CD4-positive, alpha-beta T cell treated with Interleukin-10 for 1 hour (primary cell): ENCODE measurements at regions not wholly inside any gene's neighbourhood (a gene's known extent, or its start where the extent isn't known, plus 50 kb on each side); places are given as distances from the start of the nearest gene placed in this dataset.

Experiments
- DNase-seq: peaks from one replicate; pipeline ENCODE4 v3.0.0-alpha.2; 2020

- DNase-seq, result no peak
Observed at GRCh38 chr20:24873025-24873620, 75.9 kb upstream of the CST7 start.

GRCh38 chr20:24875078-24875477 lies 74.0 kb upstream of the CST7 start:
- no peak for DNase-seq

GRCh38 chr20:24877652-24878051 lies 71.4 kb upstream of the CST7 start:
- DNase-seq, result no peak

- DNase-seq, result no peak
Observed at GRCh38 chr20:24878657-24879056, 70.4 kb upstream of the CST7 start.

- DNase-seq, result no peak
Observed at GRCh38 chr20:24879875-24880274, 69.2 kb upstream of the CST7 start.

- DNase-seq, result no peak
Observed at GRCh38 chr20:24880356-24880755, 68.7 kb upstream of the CST7 start.

- no peak for DNase-seq
Observed at GRCh38 chr20:24890286-24890685, 58.8 kb upstream of the CST7 start.

- DNase-seq, result no peak
Observed at GRCh38 chr20:24891546-24892393, 57.3 kb upstream of the CST7 start.

- no peak for DNase-seq
Observed at GRCh38 chr20:24892522-24892921, 56.5 kb upstream of the CST7 start.

GRCh38 chr20:24892931-24893330 lies 56.1 kb upstream of the CST7 start:
- DNase-seq, result no peak

- DNase-seq, result no peak
Observed at GRCh38 chr20:24894488-24894887, 54.6 kb upstream of the CST7 start.

GRCh38 chr20:24894967-24895366 lies 54.1 kb upstream of the CST7 start:
- DNase-seq, result no peak

GRCh38 chr20:24895431-24895830 lies 53.6 kb upstream of the CST7 start:
- no peak for DNase-seq

GRCh38 chr20:24895898-24896658 lies 53.0 kb upstream of the CST7 start:
- no peak for DNase-seq

GRCh38 chr20:24896984-24897383 lies 52.1 kb upstream of the CST7 start:
- no peak for DNase-seq

- DNase-seq, result no peak
Observed at GRCh38 chr20:24897974-24898373, 51.1 kb upstream of the CST7 start.

- no peak for DNase-seq
Observed at GRCh38 chr20:24899153-24899552, 49.9 kb upstream of the CST7 start.
